Nephron (organoid): ENCODE measurements at regions not wholly inside any gene's neighbourhood (a gene's known extent, or its start where the extent isn't known, plus 50 kb on each side); places are given as distances from the start of the nearest gene placed in this dataset.

Experiments
- H3K27ac Mint-ChIP-seq, 3 experiments: 2 replicates each; pipeline ENCODE4 v1.8.0; 2020; ENCODE audit warnings: mixed read lengths in 3 of 3, mild to moderate bottlenecking in 2 of 3, moderate library complexity in 1 of 3
- H3K27me3 Mint-ChIP-seq: 2 replicates; pipeline ENCODE4 v1.8.0; 2021; ENCODE audit warnings: low read depth, mild to moderate bottlenecking, moderate library complexity, mixed read lengths
- H3K36me3 Mint-ChIP-seq: 2 replicates; pipeline ENCODE4 v1.8.0; 2020; ENCODE audit warnings: low read depth, mixed read lengths
- H3K4me1 Mint-ChIP-seq: 2 replicates; pipeline ENCODE4 v1.8.0; 2020; ENCODE audit warnings: mixed read lengths
- H3K4me3 Mint-ChIP-seq, 3 experiments: 2 replicates each; pipeline ENCODE4 v1.8.0; 2020; ENCODE audit warnings: mild to moderate bottlenecking in 3 of 3, mixed read lengths in 3 of 3, moderate library complexity in 2 of 3
- H3K9me3 Mint-ChIP-seq: 2 replicates; pipeline ENCODE4 v1.8.0; 2020; ENCODE audit warnings: mixed read lengths
- TF ChIP-seq, protein P1 (sequence below), 3 experiments: fragments of 200-600 bp; sonication (generic); IDR thresholded peaks; one replicate each; pipeline ENCODE4 v1.5.0; 2021; ENCODE audit warnings: antibody characterized with exemption in 3 of 3; ENCODE audit not compliant: unreplicated experiment in 3 of 3

DNA sequence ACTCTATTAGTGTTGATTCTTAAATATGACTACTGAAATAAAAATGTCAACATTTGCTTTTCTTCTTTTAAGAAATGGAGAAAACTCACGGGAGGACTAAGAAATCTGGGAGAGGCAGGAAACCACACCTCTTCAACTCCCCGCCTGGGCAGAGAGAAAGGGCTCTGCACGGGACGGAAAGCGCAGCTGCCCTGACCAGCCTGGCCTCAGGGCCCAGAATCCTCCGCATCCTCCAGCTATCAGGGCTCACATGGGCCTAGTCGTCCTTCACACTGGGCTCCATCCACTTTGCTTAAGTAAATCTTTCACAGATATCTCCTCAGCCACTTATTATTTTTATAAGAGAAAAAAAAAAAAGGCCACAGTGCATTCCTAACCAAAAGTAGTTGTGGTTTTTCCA lies 215.1 kb downstream of the TBXT start:
- TF ChIP-seq, protein P1, sequence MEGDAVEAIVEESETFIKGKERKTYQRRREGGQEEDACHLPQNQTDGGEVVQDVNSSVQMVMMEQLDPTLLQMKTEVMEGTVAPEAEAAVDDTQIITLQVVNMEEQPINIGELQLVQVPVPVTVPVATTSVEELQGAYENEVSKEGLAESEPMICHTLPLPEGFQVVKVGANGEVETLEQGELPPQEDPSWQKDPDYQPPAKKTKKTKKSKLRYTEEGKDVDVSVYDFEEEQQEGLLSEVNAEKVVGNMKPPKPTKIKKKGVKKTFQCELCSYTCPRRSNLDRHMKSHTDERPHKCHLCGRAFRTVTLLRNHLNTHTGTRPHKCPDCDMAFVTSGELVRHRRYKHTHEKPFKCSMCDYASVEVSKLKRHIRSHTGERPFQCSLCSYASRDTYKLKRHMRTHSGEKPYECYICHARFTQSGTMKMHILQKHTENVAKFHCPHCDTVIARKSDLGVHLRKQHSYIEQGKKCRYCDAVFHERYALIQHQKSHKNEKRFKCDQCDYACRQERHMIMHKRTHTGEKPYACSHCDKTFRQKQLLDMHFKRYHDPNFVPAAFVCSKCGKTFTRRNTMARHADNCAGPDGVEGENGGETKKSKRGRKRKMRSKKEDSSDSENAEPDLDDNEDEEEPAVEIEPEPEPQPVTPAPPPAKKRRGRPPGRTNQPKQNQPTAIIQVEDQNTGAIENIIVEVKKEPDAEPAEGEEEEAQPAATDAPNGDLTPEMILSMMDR (IDR thresholded peaks at IDR 0.05; ENCODE audit: unreplicated experiment in 3 of 3) = no peak
- H3K9me3 Mint-ChIP-seq = no peaks in the 10 kb centered on the region
- H3K4me1 Mint-ChIP-seq = no peaks in the 10 kb centered on the region
- H3K4me3 Mint-ChIP-seq = no peak overlapping the region
- H3K27me3 Mint-ChIP-seq = peaks cover 20% of the 10 kb centered on the region
- no peaks in the 10 kb centered on the region for H3K36me3 Mint-ChIP-seq
- H3K27ac Mint-ChIP-seq = no peak overlapping the region

DNA sequence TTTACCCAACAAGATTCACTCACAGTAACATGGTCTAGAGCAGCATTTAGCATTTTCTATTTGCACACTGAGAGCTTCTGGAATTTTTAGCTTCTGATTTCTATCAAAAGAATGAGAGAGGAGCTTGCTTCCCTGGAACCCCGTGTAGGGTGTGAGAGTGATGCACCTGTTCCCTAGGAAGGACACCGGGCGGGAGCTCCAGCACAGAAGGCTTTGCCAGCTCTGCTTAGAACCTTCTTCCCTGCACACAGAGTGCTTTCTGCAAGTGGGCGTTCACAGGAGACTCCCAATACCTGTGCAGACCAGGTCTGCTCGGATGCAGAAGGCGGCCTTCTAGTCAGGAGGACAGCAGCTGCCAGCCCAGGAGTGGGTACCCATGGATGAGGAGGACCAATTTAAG lies 217.3 kb downstream of the TBXT start:
- Mint-ChIP-seq H3K27me3 (peaks cover 20% of the 10 kb centered on the region), H3K4me3 (no peak overlapping the region), H3K36me3 (no peaks in the 10 kb centered on the region), H3K9me3 (no peaks in the 10 kb centered on the region), H3K27ac (no peak overlapping the region), H3K4me1 (no peaks in the 10 kb centered on the region)
- TF ChIP-seq, protein P1 (IDR thresholded peaks at IDR 0.05; ENCODE audit: unreplicated experiment in 3 of 3) = no peak

DNA sequence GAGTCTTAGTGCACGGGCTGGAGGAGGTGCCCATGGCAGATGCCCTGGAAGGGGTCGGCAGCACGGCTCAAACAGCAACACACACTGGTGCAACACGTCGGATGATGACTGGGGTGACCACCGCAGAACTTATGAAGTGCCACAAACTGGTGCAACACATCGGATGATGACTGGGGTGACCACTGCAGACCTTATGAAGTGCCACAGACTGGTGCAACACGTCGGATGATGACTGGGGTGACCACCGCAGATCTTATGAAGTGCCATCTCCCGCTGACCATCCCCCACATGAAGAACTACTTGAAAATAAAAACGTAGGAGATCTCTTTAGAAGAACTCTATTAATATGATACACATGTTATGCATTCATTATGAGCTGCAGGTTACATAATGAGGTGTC lies 218.3 kb downstream of the TBXT start:
- Mint-ChIP-seq H3K27ac (no peak overlapping the region), H3K4me3 (no peak overlapping the region), H3K27me3 (peaks cover 20% of the 10 kb centered on the region), H3K9me3 (peaks cover 4% of the 10 kb centered on the region), H3K36me3 (no peaks in the 10 kb centered on the region), H3K4me1 (no peaks in the 10 kb centered on the region)
- TF ChIP-seq, protein P1 (IDR thresholded peaks at IDR 0.05; ENCODE audit: unreplicated experiment in 3 of 3) = no peak

DNA sequence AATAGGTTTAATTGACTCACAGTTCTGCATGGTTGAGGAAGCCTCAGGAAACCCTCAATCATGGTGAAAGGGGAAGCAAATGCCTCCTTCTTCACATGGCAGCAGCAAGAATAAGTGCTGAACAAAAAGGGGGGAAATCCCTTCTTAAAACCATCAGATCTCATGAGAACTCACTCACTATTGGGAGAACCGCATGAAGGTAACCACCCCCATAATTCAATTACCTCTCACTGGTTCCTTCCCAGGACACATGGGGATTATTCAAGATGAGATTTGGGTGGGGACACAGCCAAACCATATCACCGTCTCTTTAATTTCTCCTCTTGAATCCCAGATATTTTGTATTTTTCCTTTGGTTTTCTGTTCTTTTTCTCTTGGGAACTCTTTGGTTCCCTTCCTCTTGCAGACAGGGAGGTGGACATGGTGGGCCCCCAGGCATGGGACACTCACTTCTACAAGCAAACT lies 223.6 kb downstream of the TBXT start:
- TF ChIP-seq, protein P1 (IDR thresholded peaks at IDR 0.05; ENCODE audit: unreplicated experiment in 3 of 3) = no peak
- Mint-ChIP-seq H3K4me3 (no peak overlapping the region), H3K27me3 (peaks cover 3% of the 10 kb centered on the region), H3K4me1 (no peaks in the 10 kb centered on the region), H3K36me3 (no peaks in the 10 kb centered on the region), H3K27ac (no peak overlapping the region), H3K9me3 (peaks cover 7% of the 10 kb centered on the region)

DNA sequence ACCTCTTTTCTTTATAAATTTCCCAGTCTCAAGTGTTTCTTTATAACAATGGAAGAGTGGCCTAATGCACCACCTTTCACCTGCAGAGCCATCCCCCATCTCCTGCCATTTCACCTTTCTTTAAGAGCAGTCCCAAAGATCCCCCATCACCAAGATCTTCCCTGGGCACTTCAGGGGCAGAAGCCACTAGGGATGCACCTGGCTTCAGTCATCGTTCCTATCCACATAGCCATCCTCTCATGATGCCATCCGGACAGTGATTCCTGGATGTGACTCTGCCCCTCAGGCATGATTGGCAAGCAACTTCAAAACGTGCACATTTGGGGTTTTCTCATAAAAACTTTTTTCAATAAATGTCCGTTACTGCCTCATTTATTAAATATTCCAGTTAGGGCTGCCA lies 225.9 kb downstream of the TBXT start:
- no peaks in the 10 kb centered on the region for H3K36me3 Mint-ChIP-seq
- H3K9me3 Mint-ChIP-seq = peaks cover 7% of the 10 kb centered on the region
- H3K27ac Mint-ChIP-seq = no peak overlapping the region
- TF ChIP-seq, protein P1 (IDR thresholded peaks at IDR 0.05; ENCODE audit: unreplicated experiment in 3 of 3) = no peak
- peaks cover 12% of the 10 kb centered on the region for H3K4me1 Mint-ChIP-seq
- peaks cover 9% of the 10 kb centered on the region for H3K27me3 Mint-ChIP-seq
- H3K4me3 Mint-ChIP-seq = no peak overlapping the region

DNA sequence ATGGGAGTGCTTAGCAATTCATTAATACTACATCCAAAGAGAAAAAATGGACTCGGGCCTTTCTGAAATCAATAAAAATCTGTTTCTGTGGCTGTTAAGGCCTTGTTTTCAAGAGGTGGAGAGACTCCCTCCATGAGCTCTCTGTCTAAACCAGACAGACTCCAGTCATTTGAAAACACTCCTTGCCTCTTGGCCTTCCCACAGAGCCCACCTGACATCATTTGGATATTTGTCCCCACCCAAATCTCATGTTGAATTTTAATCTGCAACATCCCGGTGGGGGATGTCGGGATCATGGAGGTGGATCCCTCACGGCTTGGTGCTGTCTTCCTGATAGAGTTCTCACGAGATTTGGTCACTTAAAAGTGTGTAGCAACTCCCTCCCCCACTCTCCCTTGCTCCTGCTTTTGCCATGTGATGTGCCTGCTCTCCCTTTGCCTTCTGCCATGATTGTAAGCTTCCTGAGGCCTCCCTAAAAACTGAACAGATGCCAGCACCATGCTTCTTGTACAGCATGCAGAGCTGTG lies 226.3 kb downstream of the TBXT start:
- peaks cover 7% of the 10 kb centered on the region for H3K9me3 Mint-ChIP-seq
- peaks cover 11% of the 10 kb centered on the region for H3K27me3 Mint-ChIP-seq
- TF ChIP-seq, protein P1 (IDR thresholded peaks at IDR 0.05; ENCODE audit: unreplicated experiment in 3 of 3) = no peak

More for the DNA sequence above, 226.3 kb downstream of the TBXT start:
- no peak overlapping the region for H3K27ac Mint-ChIP-seq
- H3K4me1 Mint-ChIP-seq = peaks cover 15% of the 10 kb centered on the region
- H3K4me3 Mint-ChIP-seq = no peak overlapping the region
- H3K36me3 Mint-ChIP-seq = no peaks in the 10 kb centered on the region
